Stimulated activated naive CD8-positive, alpha-beta T cell treated with anti-CD3 and anti-CD28 coated beads, Interleukin-15, amount 100 ng/mL, for 72 hours (primary cell): ENCODE measurements at regions not wholly inside any gene's neighbourhood (a gene's known extent, or its start where the extent isn't known, plus 50 kb on each side); places are given as distances from the start of the nearest gene placed in this dataset.
A peak's percentile ranks its signal among the peaks of the same experiment; 100 is the strongest.
"Not testable (repeated sequence)": the region's sequence is repeated elsewhere in the genome, so short reads cannot be mapped to it uniquely, and the experiment has no call there.

Experiments
- ATAC-seq: fragments of 150-1000 bp; cut with Tn5 transposase; 2 replicates; pipeline ENCODE4 v1.10.0; 2021; ENCODE audit warnings: mild to moderate bottlenecking, moderate library complexity
- DNase-seq, 2 donors: peaks; one replicate each; pipeline ENCODE4 v3.0.0; 2021 to 2022
- H3K27ac Mint-ChIP-seq, 2 donors: one replicate each; pipeline ENCODE4 v1.8.0; 2022; ENCODE audit warnings: mild to moderate bottlenecking in 2 of 2, mixed read lengths in 2 of 2, moderate library complexity in 2 of 2
- H3K27me3 Mint-ChIP-seq: one replicate; pipeline ENCODE4 v1.8.0; 2022; ENCODE audit warnings: mixed read lengths
- H3K4me1 Mint-ChIP-seq: one replicate; pipeline ENCODE4 v1.8.0; 2022; ENCODE audit warnings: mild to moderate bottlenecking, mixed read lengths
- H3K4me3 Mint-ChIP-seq, 2 donors: one replicate each; pipeline ENCODE4 v1.8.0; 2022; ENCODE audit warnings: mild to moderate bottlenecking in 2 of 2, mixed read lengths in 2 of 2, moderate library complexity in 1 of 2
- H3K9me3 Mint-ChIP-seq, 2 donors: one replicate each; pipeline ENCODE4 v1.8.0; 2022; ENCODE audit warnings: mixed read lengths in 2 of 2

- ATAC-seq (peak; percentile 71), DNase-seq (peak in 1 of 2 donors; percentile 17)
- H3K27me3 Mint-ChIP-seq, result peaks cover 16% of the 10 kb centered on the region
- peaks cover 15% of the 10 kb centered on the region for H3K4me1 Mint-ChIP-seq
- peak overlapping the region in 1 of 2 donors; percentile 69 for H3K27ac Mint-ChIP-seq
- H3K9me3 Mint-ChIP-seq, result peaks cover 23 to 30% of the 10 kb centered on the region in 2 donors
- peak overlapping the region; percentile 4 to 35 for H3K4me3 Mint-ChIP-seq
Measured at GRCh38 chrX:437661-438390, 51.1 kb upstream of the PPP2R3B start.

- H3K9me3 Mint-ChIP-seq, result peaks cover 23 to 30% of the 10 kb centered on the region in 2 donors
- H3K27ac Mint-ChIP-seq, result no peak overlapping the region
- ATAC-seq (no peak), DNase-seq (no peak)
- peaks cover 22% of the 10 kb centered on the region for H3K4me1 Mint-ChIP-seq
- H3K4me3 Mint-ChIP-seq, result no peak overlapping the region
- peaks cover 16% of the 10 kb centered on the region for H3K27me3 Mint-ChIP-seq
Measured at GRCh38 chrX:439241-439640, 52.5 kb upstream of the PPP2R3B start.

GRCh38 chrX:439719-440118 is 53.0 kb upstream of the PPP2R3B start:
- Mint-ChIP-seq H3K27ac (no peak overlapping the region), H3K4me3 (no peak overlapping the region), H3K27me3 (peaks cover 16% of the 10 kb centered on the region), H3K4me1 (peaks cover 23% of the 10 kb centered on the region), H3K9me3 (peaks cover 23 to 30% of the 10 kb centered on the region in 2 donors)
- DNase-seq, result no peak
- ATAC-seq, result no peak

- Mint-ChIP-seq H3K27ac (no peak overlapping the region), H3K27me3 (peaks cover 16% of the 10 kb centered on the region), H3K4me3 (no peak overlapping the region), H3K9me3 (peaks cover 23 to 30% of the 10 kb centered on the region in 2 donors), H3K4me1 (peaks cover 23% of the 10 kb centered on the region)
- DNase-seq (no peak), ATAC-seq (no peak)
Measured at GRCh38 chrX:440636-441035, 53.9 kb upstream of the PPP2R3B start.

- Mint-ChIP-seq H3K4me1 (peaks cover 8% of the 10 kb centered on the region), H3K4me3 (no peak overlapping the region), H3K27ac (peak overlapping the region in 1 of 2 donors; percentile 61), H3K27me3 (no peaks in the 10 kb centered on the region), H3K9me3 (peaks cover 13 to 16% of the 10 kb centered on the region in 2 donors)
- DNase-seq (no peak), ATAC-seq (no peak)
Measured at GRCh38 chrX:443536-444210, 57.0 kb upstream of the PPP2R3B start.

- no peak overlapping the region for H3K4me3 Mint-ChIP-seq
- no peaks in the 10 kb centered on the region for H3K27me3 Mint-ChIP-seq
- DNase-seq (peak in 1 of 2 donors; percentile 23), ATAC-seq (peak; percentile 89)
- peaks cover 13 to 16% of the 10 kb centered on the region in 2 donors for H3K9me3 Mint-ChIP-seq
- peaks cover 8% of the 10 kb centered on the region for H3K4me1 Mint-ChIP-seq
- no peak overlapping the region for H3K27ac Mint-ChIP-seq
Measured at GRCh38 chrX:444305-444704, 57.6 kb upstream of the PPP2R3B start.

- ATAC-seq, result no peak
Measured at GRCh38 chrX:445727-446126, 59.0 kb upstream of the PPP2R3B start.

GRCh38 chrX:446245-446644 is 59.5 kb upstream of the PPP2R3B start:
- Mint-ChIP-seq H3K9me3 (no peaks in the 10 kb centered on the region), H3K27me3 (no peaks in the 10 kb centered on the region), H3K4me1 (peaks cover 8% of the 10 kb centered on the region), H3K4me3 (no peak overlapping the region), H3K27ac (no peak overlapping the region)
- DNase-seq (no peak), ATAC-seq (no peak)

More at GRCh38 chrX:445727-446126, 59.0 kb upstream of the PPP2R3B start:
- Mint-ChIP-seq H3K27me3 (no peaks in the 10 kb centered on the region), H3K9me3 (peaks cover 0 to 2% of the 10 kb centered on the region in 2 donors), H3K4me3 (no peak overlapping the region), H3K4me1 (peaks cover 8% of the 10 kb centered on the region), H3K27ac (no peak overlapping the region)
- DNase-seq, result no peak

- H3K4me1 Mint-ChIP-seq, result peaks cover 8% of the 10 kb centered on the region
- DNase-seq (no peak), ATAC-seq (no peak)
- H3K27ac Mint-ChIP-seq, result no peak overlapping the region
- H3K27me3 Mint-ChIP-seq, result no peaks in the 10 kb centered on the region
- no peaks in the 10 kb centered on the region for H3K9me3 Mint-ChIP-seq
- H3K4me3 Mint-ChIP-seq, result no peak overlapping the region
Measured at GRCh38 chrX:447052-447451, 60.3 kb upstream of the PPP2R3B start.

- not testable (repeated sequence) for ATAC-seq, H3K4me1 Mint-ChIP-seq, H3K27ac Mint-ChIP-seq, DNase-seq, H3K9me3 Mint-ChIP-seq, H3K4me3 Mint-ChIP-seq
- peaks cover 15% of the 10 kb centered on the region for H3K27me3 Mint-ChIP-seq
Measured at GRCh38 chrX:451750-452149, 65.0 kb upstream of the PPP2R3B start.

GRCh38 chrX:452598-452997 is 65.9 kb upstream of the PPP2R3B start:
- no peak for DNase-seq
- ATAC-seq, result no peak
- peaks cover 24% of the 10 kb centered on the region for H3K27me3 Mint-ChIP-seq
- H3K27ac Mint-ChIP-seq, result no peak overlapping the region
- H3K9me3 Mint-ChIP-seq, result peaks cover 0 to 6% of the 10 kb centered on the region in 2 donors
- no peaks in the 10 kb centered on the region for H3K4me1 Mint-ChIP-seq
- no peak overlapping the region for H3K4me3 Mint-ChIP-seq

GRCh38 chrX:454514-454913 is 67.8 kb upstream of the PPP2R3B start:
- H3K4me3 Mint-ChIP-seq, H3K4me1 Mint-ChIP-seq, H3K9me3 Mint-ChIP-seq, ATAC-seq, H3K27ac Mint-ChIP-seq, DNase-seq: not testable (repeated sequence)
- H3K27me3 Mint-ChIP-seq, result peaks cover 25% of the 10 kb centered on the region

GRCh38 chrX:455199-455598 is 68.5 kb upstream of the PPP2R3B start:
- ATAC-seq (no peak), DNase-seq (no peak)
- H3K4me3 Mint-ChIP-seq, result no peak overlapping the region
- H3K27ac Mint-ChIP-seq, result no peak overlapping the region
- peaks cover 0 to 6% of the 10 kb centered on the region in 2 donors for H3K9me3 Mint-ChIP-seq
- no peaks in the 10 kb centered on the region for H3K4me1 Mint-ChIP-seq
- peaks cover 25% of the 10 kb centered on the region for H3K27me3 Mint-ChIP-seq

- no peak for ATAC-seq
- no peaks in the 10 kb centered on the region for H3K4me1 Mint-ChIP-seq
Measured at GRCh38 chrX:455673-456072, 69.0 kb upstream of the PPP2R3B start.

GRCh38 chrX:456146-456545 is 69.4 kb upstream of the PPP2R3B start:
- Mint-ChIP-seq H3K4me1 (no peaks in the 10 kb centered on the region), H3K9me3 (peaks cover 2 to 7% of the 10 kb centered on the region in 2 donors), H3K27me3 (peaks cover 25% of the 10 kb centered on the region), H3K27ac (no peak overlapping the region), H3K4me3 (no peak overlapping the region)
- ATAC-seq (no peak), DNase-seq (no peak)

More at GRCh38 chrX:455673-456072, 69.0 kb upstream of the PPP2R3B start:
- no peak overlapping the region for H3K27ac Mint-ChIP-seq
- no peak overlapping the region for H3K4me3 Mint-ChIP-seq
- no peak for DNase-seq
- H3K9me3 Mint-ChIP-seq, result peaks cover 0 to 6% of the 10 kb centered on the region in 2 donors
- H3K27me3 Mint-ChIP-seq, result peaks cover 25% of the 10 kb centered on the region

- Mint-ChIP-seq H3K4me3 (no peak overlapping the region), H3K27ac (no peak overlapping the region), H3K27me3 (peaks cover 25% of the 10 kb centered on the region), H3K4me1 (no peaks in the 10 kb centered on the region), H3K9me3 (peaks cover 7 to 12% of the 10 kb centered on the region in 2 donors)
- DNase-seq (no peak), ATAC-seq (no peak)
Measured at GRCh38 chrX:456551-457291, 70.0 kb upstream of the PPP2R3B start.
